Caco-2 (cell line): ENCODE measurements at regions not wholly inside any gene's neighbourhood (a gene's known extent, or its start where the extent isn't known, plus 50 kb on each side); places are given as distances from the start of the nearest gene placed in this dataset.

Experiments used
- BruUV-seq: library from RNA; stranded (reverse); fragments of 400-500 nt; replicated peaks from 2 replicates; lab custom pipeline; 2021; lab: Mats Ljungman, UMichigan
- CTCF ChIA-PET: fragments of 300-600 bp; sonication (Branson Sonifier 250); formaldehyde crosslinking; loops from one replicate; lab custom pipeline; 2022; ENCODE audit warnings: antibody characterized with exemption; lab: Charles Lee
- POLR2A ChIA-PET: fragments of 300-600 bp; sonication (Branson Sonifier 250); formaldehyde crosslinking; loops from one replicate; lab custom pipeline; 2022; ENCODE audit warnings: antibody characterized with exemption; lab: Charles Lee
- DNase-seq, 2 experiments: peaks; one replicate each; pipeline versions ENCODE4 v3.0.0 to v3.0.0-alpha.2; 2020 to 2022
- H3K27me3 ChIP-seq: replicated peaks from 2 replicates; pipeline ENCODE4 v1.6.0; 2011; ENCODE audit warnings: low read length; ENCODE audit not compliant: control insufficient read depth, insufficient read depth
- H3K36me3 ChIP-seq: 2 replicates; pipeline ENCODE4 v1.5.1; 2011; ENCODE audit warnings: low read length; ENCODE audit not compliant: control insufficient read depth, insufficient read depth
- H3K4me1 ChIP-seq: fragments of 250-450 bp; sonication (Bioruptor Pico); 2 replicates; pipeline ENCODE4 v1.5.1; 2020; ENCODE audit warnings: mild to moderate bottlenecking
- H3K4me3 ChIP-seq: 2 replicates; pipeline ENCODE4 v1.5.1; 2011; ENCODE audit warnings: low read depth, mild to moderate bottlenecking, control low read depth, low read length
- H3K9me3 ChIP-seq: fragments of 250-450 bp; sonication (Bioruptor Pico); 2 replicates; pipeline ENCODE4 v1.5.1; 2020; ENCODE audit warnings: mild to moderate bottlenecking, moderate library complexity
- H3K27ac Mint-ChIP-seq: one replicate; pipeline ENCODE4 v1.8.0; 2022; ENCODE audit warnings: mixed read lengths; ENCODE audit not compliant: unreplicated experiment
- H3K27me3 Mint-ChIP-seq: one replicate; pipeline ENCODE4 v1.8.0; 2022; ENCODE audit warnings: mixed read lengths; ENCODE audit not compliant: insufficient read depth, unreplicated experiment
- H3K36me3 Mint-ChIP-seq: one replicate; pipeline ENCODE4 v1.8.0; 2022; ENCODE audit warnings: mild to moderate bottlenecking, mixed read lengths; ENCODE audit not compliant: insufficient read depth, unreplicated experiment
- H3K4me1 Mint-ChIP-seq: one replicate; pipeline ENCODE4 v1.8.0; 2022; ENCODE audit warnings: low read depth, mixed read lengths; ENCODE audit not compliant: unreplicated experiment
- H3K4me3 Mint-ChIP-seq: one replicate; pipeline ENCODE4 v1.8.0; 2022; ENCODE audit warnings: mild to moderate bottlenecking, moderate library complexity, mixed read lengths; ENCODE audit not compliant: unreplicated experiment
- H3K9me3 Mint-ChIP-seq: one replicate; pipeline ENCODE4 v1.8.0; 2022; ENCODE audit warnings: mixed read lengths; ENCODE audit not compliant: unreplicated experiment
- intact Hi-C: fragments of 100-400 bp; cut with micrococcal nuclease; formaldehyde crosslinking; loops from one replicate; pipeline ENCODE4 v1.10.0; 2022; ENCODE audit not compliant: unreplicated experiment
- TF ChIP-seq, protein P1 (sequence below), 2 experiments: fragments of 200-600 bp in 1 of 2; IDR thresholded peaks; 1 replicate in 1 of 2; 2 replicates in 1 of 2; pipeline versions ENCODE4 v1.5.1 to v1.8.0; 2011 to 2022; ENCODE audit warnings: antibody characterized with exemption in 1 of 2, control low read depth in 1 of 2, inconsistent platforms in 1 of 2, low read depth in 1 of 2, low read length in 1 of 2, mild to moderate bottlenecking in 1 of 2, moderate library complexity in 1 of 2; ENCODE audit not compliant: insufficient read depth in 1 of 2, severe bottlenecking in 1 of 2, unreplicated experiment in 1 of 2

DNA sequence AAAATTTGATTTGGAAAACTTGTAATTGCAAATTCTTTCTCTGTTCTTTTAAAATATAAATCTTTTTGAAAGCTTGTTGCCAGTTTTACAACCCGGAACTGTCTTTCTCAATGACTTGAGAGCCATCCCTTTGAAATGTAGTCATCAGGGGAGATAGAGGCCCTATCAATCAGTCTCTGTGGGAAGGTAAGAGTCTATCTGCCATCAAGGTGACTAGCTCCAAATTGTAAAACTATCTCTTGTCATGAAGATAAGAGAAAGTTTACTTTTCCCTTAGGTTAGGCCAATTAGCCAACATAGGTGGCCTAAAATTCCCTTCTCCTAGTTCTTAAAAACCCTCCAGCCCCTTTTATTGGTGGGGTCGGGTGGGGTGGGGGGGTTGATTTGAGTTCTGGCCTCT, 469.1 kb upstream of the IRAK1BP1 start:
- CTCF ChIA-PET, result no interaction called here
- intact Hi-C loops, result no loop called here

DNA sequence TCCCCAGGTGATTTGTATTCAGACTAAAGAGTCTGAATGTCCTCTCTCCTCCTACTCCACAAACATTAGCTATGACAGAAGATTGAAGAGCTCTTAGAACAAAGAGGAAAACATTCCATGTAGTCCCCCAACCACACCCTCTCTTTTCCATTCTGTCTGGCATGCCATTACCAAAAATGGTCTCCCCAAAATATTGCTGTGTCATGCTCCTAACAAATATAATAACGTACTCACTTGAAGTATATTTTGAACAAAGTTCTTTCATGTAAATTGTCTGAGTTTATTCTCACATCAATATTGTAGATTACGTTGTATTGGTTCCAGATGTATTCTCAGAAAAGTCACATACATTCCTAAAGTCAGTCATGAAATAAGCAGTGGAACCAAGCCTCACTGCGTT, 467.3 kb upstream of the IRAK1BP1 start:
- TF ChIP-seq, protein P1, sequence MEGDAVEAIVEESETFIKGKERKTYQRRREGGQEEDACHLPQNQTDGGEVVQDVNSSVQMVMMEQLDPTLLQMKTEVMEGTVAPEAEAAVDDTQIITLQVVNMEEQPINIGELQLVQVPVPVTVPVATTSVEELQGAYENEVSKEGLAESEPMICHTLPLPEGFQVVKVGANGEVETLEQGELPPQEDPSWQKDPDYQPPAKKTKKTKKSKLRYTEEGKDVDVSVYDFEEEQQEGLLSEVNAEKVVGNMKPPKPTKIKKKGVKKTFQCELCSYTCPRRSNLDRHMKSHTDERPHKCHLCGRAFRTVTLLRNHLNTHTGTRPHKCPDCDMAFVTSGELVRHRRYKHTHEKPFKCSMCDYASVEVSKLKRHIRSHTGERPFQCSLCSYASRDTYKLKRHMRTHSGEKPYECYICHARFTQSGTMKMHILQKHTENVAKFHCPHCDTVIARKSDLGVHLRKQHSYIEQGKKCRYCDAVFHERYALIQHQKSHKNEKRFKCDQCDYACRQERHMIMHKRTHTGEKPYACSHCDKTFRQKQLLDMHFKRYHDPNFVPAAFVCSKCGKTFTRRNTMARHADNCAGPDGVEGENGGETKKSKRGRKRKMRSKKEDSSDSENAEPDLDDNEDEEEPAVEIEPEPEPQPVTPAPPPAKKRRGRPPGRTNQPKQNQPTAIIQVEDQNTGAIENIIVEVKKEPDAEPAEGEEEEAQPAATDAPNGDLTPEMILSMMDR (IDR thresholded peaks at IDR 0.05; ENCODE audit: insufficient read depth in 1 of 2, low read depth in 1 of 2, low read length in 1 of 2, severe bottlenecking in 1 of 2, unreplicated experiment in 1 of 2), result no peak
- DNase-seq, result no peak
- Mint-ChIP-seq H3K27ac (no peak overlapping the region), H3K4me1 (no peaks in the 10 kb centered on the region), H3K4me3 (no peak overlapping the region), H3K9me3 (peaks cover 10% of the 10 kb centered on the region), H3K36me3 (no peaks in the 10 kb centered on the region), H3K27me3 (no peaks in the 10 kb centered on the region)
- no TSS peak for BruUV-seq
- ChIA-PET CTCF (no interaction called here), POLR2A (no interaction called here)
- Histone ChIP-seq H3K4me1 (no peaks in the 10 kb centered on the region), H3K27me3 (no peaks in the 10 kb centered on the region), H3K4me3 (no peak overlapping the region), H3K36me3 (no peaks in the 10 kb centered on the region), H3K9me3 (no peaks in the 10 kb centered on the region)
- intact Hi-C loops, result no loop called here

More for the DNA sequence above, 469.1 kb upstream of the IRAK1BP1 start:
- H3K9me3 Mint-ChIP-seq, result peaks cover 10% of the 10 kb centered on the region
- no peak overlapping the region for H3K27ac Mint-ChIP-seq
- Histone ChIP-seq H3K36me3 (no peaks in the 10 kb centered on the region), H3K4me3 (no peak overlapping the region), H3K9me3 (no peaks in the 10 kb centered on the region), H3K27me3 (no peaks in the 10 kb centered on the region), H3K4me1 (no peaks in the 10 kb centered on the region)
- H3K27me3 Mint-ChIP-seq, result no peaks in the 10 kb centered on the region
- H3K4me1 Mint-ChIP-seq, result no peaks in the 10 kb centered on the region
- no TSS peak for BruUV-seq
- DNase-seq, result no peak
- POLR2A ChIA-PET, result no interaction called here
- TF ChIP-seq, protein P1 (IDR thresholded peaks at IDR 0.05; ENCODE audit: insufficient read depth in 1 of 2, low read depth in 1 of 2, low read length in 1 of 2, severe bottlenecking in 1 of 2, unreplicated experiment in 1 of 2), result no peak
- no peaks in the 10 kb centered on the region for H3K36me3 Mint-ChIP-seq
- no peak overlapping the region for H3K4me3 Mint-ChIP-seq

DNA sequence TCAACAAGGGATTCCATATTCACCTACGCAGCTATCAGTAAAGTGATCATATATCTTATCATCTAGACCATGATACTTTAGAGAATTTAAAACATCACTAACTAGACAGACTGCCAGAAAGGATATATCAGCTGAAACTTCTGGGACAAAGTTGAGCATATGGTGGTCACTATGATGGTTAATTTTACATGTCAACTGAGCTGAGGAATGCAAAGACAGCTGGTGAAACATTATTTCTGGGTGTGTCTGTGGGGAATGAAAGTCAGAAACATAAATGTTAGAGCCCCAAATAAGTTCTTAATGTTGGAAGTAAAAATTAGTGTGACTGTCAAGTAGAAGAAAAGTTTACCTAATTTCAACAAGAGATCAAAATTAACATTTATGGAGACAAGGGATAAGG, 440.0 kb upstream of the IRAK1BP1 start:
- CTCF ChIA-PET, result no interaction called here
- Mint-ChIP-seq H3K27ac (no peak overlapping the region), H3K36me3 (no peaks in the 10 kb centered on the region), H3K4me3 (no peak overlapping the region), H3K4me1 (no peaks in the 10 kb centered on the region), H3K9me3 (peaks cover 10% of the 10 kb centered on the region), H3K27me3 (no peaks in the 10 kb centered on the region)
- Histone ChIP-seq H3K9me3 (no peaks in the 10 kb centered on the region), H3K27me3 (no peaks in the 10 kb centered on the region), H3K4me1 (no peaks in the 10 kb centered on the region), H3K36me3 (no peaks in the 10 kb centered on the region), H3K4me3 (no peak overlapping the region)
- no peak for DNase-seq
- intact Hi-C loops, result no loop called here
- POLR2A ChIA-PET, result no interaction called here
- TF ChIP-seq, protein P1 (IDR thresholded peaks at IDR 0.05; ENCODE audit: insufficient read depth in 1 of 2, low read depth in 1 of 2, low read length in 1 of 2, severe bottlenecking in 1 of 2, unreplicated experiment in 1 of 2), result no peak
- BruUV-seq, result no TSS peak
